ENCODE measurements at regions not wholly inside any gene's neighbourhood (a gene's known extent, or its start where the extent isn't known, plus 50 kb on each side); places are given as distances from the start of the nearest gene placed in this dataset.

DNA sequence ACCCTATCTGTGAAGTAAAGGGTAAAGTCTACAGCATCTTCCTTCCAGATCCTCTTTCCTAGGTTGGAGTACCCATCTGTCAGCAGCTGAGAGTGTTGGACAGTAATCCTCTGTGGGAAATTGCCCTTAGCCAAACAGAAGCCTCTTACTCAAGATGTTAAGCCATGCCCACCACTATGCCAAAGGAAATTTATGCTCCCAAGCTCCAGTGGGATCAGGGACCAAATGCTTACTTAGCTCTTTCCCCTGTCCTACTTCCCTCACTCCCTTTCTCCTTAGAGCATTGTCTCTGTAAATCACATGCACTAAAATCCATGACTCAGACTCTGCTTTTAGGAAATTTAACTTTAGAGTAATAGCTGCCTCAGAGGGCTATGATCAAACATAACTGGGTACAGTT lies 254.0 kb downstream of the BRINP2 start:
- no peaks in the 10 kb centered on the region for H3K4me1 ChIP-seq (ENCODE audit: control insufficient read depth, low read length)
- no peaks in the 10 kb centered on the region for H3F3A ChIP-seq (ENCODE audit: control insufficient read depth, insufficient read depth)
- no peak overlapping the region for H3K4me2 ChIP-seq (ENCODE audit: low read length)
- no peaks in the 10 kb centered on the region for H3K79me2 ChIP-seq (ENCODE audit: control insufficient read depth, low read length)
- H3K27me3 ChIP-seq (ENCODE audit: control insufficient read depth, low read length), result no peaks in the 10 kb centered on the region
- no peaks in the 10 kb centered on the region for H4K20me1 ChIP-seq (ENCODE audit: control insufficient read depth, insufficient read depth, low read depth, low read length)
- no peak overlapping the region for H3K4me3 ChIP-seq (ENCODE audit: low read length)
- H3K36me3 ChIP-seq (ENCODE audit: control insufficient read depth, low read length), result no peaks in the 10 kb centered on the region
- H3K27ac ChIP-seq (ENCODE audit: low read depth, low read length), result no peak overlapping the region
- TF ChIP-seq EZH2phosphoT487 (IDR thresholded peaks at IDR 0.05; ENCODE audit: borderline replicate concordance, low read length), result no peak
- TF ChIP-seq, protein P1, sequence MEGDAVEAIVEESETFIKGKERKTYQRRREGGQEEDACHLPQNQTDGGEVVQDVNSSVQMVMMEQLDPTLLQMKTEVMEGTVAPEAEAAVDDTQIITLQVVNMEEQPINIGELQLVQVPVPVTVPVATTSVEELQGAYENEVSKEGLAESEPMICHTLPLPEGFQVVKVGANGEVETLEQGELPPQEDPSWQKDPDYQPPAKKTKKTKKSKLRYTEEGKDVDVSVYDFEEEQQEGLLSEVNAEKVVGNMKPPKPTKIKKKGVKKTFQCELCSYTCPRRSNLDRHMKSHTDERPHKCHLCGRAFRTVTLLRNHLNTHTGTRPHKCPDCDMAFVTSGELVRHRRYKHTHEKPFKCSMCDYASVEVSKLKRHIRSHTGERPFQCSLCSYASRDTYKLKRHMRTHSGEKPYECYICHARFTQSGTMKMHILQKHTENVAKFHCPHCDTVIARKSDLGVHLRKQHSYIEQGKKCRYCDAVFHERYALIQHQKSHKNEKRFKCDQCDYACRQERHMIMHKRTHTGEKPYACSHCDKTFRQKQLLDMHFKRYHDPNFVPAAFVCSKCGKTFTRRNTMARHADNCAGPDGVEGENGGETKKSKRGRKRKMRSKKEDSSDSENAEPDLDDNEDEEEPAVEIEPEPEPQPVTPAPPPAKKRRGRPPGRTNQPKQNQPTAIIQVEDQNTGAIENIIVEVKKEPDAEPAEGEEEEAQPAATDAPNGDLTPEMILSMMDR (IDR thresholded peaks at IDR 0.05; ENCODE audit: low read depth, low read length, poor library complexity, severe bottlenecking), result no peak
- H3K9me3 ChIP-seq (ENCODE audit: control insufficient read depth, insufficient read depth, low read length), result no peaks in the 10 kb centered on the region
- H3K9me2 ChIP-seq (replicated peaks; ENCODE audit: control insufficient read depth, low read length), result no peaks in the 10 kb centered on the region; the same call in 1 of the 2 replicates

DNA sequence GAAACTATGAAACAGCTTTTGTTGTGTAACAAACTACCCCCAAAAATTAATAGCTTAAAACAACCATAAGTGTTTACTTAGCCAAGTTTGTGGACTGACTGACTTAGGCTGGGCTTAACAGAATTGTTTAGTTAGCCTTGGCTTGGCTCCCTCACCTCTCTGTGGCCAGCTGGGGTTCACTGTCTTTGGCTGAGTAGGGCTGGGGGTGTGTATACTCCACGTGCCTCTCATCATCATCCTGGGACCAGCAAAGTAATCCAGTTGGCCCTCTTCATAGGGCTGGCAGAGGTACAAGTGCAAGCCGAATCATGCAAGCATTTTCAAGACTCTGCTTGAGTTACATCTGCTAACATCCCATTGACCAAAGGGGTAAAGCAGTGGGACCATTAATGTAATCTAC lies 252.3 kb downstream of the BRINP2 start:
- H3K79me2 ChIP-seq (ENCODE audit: control insufficient read depth, low read length), result no peaks in the 10 kb centered on the region
- H4K20me1 ChIP-seq (ENCODE audit: control insufficient read depth, insufficient read depth, low read depth, low read length), result no peaks in the 10 kb centered on the region
- no peak overlapping the region for H3K27ac ChIP-seq (ENCODE audit: low read depth, low read length)
- no peak for TF ChIP-seq EZH2phosphoT487 (IDR thresholded peaks at IDR 0.05; ENCODE audit: borderline replicate concordance, low read length)
- no peak overlapping the region for H3K4me3 ChIP-seq (ENCODE audit: low read length)
- H3K27me3 ChIP-seq (ENCODE audit: control insufficient read depth, low read length), result no peaks in the 10 kb centered on the region
- H3K9me3 ChIP-seq (ENCODE audit: control insufficient read depth, insufficient read depth, low read length), result no peaks in the 10 kb centered on the region
- H3K4me1 ChIP-seq (ENCODE audit: control insufficient read depth, low read length), result no peaks in the 10 kb centered on the region
- no peaks in the 10 kb centered on the region for H3K36me3 ChIP-seq (ENCODE audit: control insufficient read depth, low read length)
- H3K4me2 ChIP-seq (ENCODE audit: low read length), result no peak overlapping the region
- no peaks in the 10 kb centered on the region; the same call in 1 of the 2 replicates for H3K9me2 ChIP-seq (replicated peaks; ENCODE audit: control insufficient read depth, low read length)
- H3F3A ChIP-seq (ENCODE audit: control insufficient read depth, insufficient read depth), result no peaks in the 10 kb centered on the region

GRCh38 chr1:177413982-177414596 lies 243.3 kb downstream of the BRINP2 start:
- no peaks in the 10 kb centered on the region for H3K9me3 ChIP-seq (ENCODE audit: control insufficient read depth, insufficient read depth, low read length)
- H3K4me2 ChIP-seq (ENCODE audit: low read length), result no peak overlapping the region
- H4K20me1 ChIP-seq (ENCODE audit: control insufficient read depth, insufficient read depth, low read depth, low read length), result no peaks in the 10 kb centered on the region
- H3K9me2 ChIP-seq (replicated peaks; ENCODE audit: control insufficient read depth, low read length), result no peaks in the 10 kb centered on the region
- no peaks in the 10 kb centered on the region for H3F3A ChIP-seq (ENCODE audit: control insufficient read depth, insufficient read depth)
- no peaks in the 10 kb centered on the region for H3K36me3 ChIP-seq (ENCODE audit: control insufficient read depth, low read length)
- TF ChIP-seq EZH2phosphoT487 (IDR thresholded peaks at IDR 0.05; ENCODE audit: borderline replicate concordance, low read length), result no peak
- TF ChIP-seq, protein P1 (IDR thresholded peaks at IDR 0.05; ENCODE audit: low read depth, low read length, poor library complexity, severe bottlenecking), result no peak
- H3K27ac ChIP-seq (ENCODE audit: low read depth, low read length), result no peak overlapping the region
- no peaks in the 10 kb centered on the region for H3K4me1 ChIP-seq (ENCODE audit: control insufficient read depth, low read length)
- H3K4me3 ChIP-seq (ENCODE audit: low read length), result no peak overlapping the region
- H3K27me3 ChIP-seq (ENCODE audit: control insufficient read depth, low read length), result no peaks in the 10 kb centered on the region
- no peaks in the 10 kb centered on the region for H3K79me2 ChIP-seq (ENCODE audit: control insufficient read depth, low read length)

DNA sequence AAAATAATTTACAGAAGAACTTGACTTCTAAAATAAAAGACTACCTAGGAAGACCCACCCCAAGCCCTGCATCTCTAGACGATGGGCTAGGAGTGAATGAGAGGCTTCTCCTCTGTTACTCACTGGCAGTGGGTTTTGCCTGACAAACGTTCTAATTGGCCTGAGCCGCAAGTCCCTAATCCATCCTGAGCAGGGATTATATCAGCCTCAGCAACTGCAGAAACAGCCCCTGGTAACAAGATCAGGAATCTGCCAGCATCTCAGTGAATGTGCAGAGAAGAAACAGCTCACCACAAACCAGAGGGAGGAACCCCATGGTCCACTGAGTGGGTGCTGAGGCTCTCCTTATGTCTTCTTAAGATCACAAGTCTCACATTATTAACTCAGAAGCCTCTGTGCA lies 240.6 kb downstream of the BRINP2 start:
- TF ChIP-seq, protein P1 (IDR thresholded peaks at IDR 0.05; ENCODE audit: low read depth, low read length, poor library complexity, severe bottlenecking), result no peak
- TF ChIP-seq EZH2phosphoT487 (IDR thresholded peaks at IDR 0.05; ENCODE audit: borderline replicate concordance, low read length), result no peak
- Histone ChIP-seq H3K79me2 (ENCODE audit: control insufficient read depth, low read length) (no peaks in the 10 kb centered on the region), H3K4me1 (ENCODE audit: control insufficient read depth, low read length) (no peaks in the 10 kb centered on the region), H3K36me3 (ENCODE audit: control insufficient read depth, low read length) (no peaks in the 10 kb centered on the region), H3K9me3 (ENCODE audit: control insufficient read depth, insufficient read depth, low read length) (no peaks in the 10 kb centered on the region), H3K27ac (ENCODE audit: low read depth, low read length) (no peak overlapping the region), H3K4me3 (ENCODE audit: low read length) (no peak overlapping the region), H3F3A (ENCODE audit: control insufficient read depth, insufficient read depth) (no peaks in the 10 kb centered on the region), H3K27me3 (ENCODE audit: control insufficient read depth, low read length) (no peaks in the 10 kb centered on the region), H4K20me1 (ENCODE audit: control insufficient read depth, insufficient read depth, low read depth, low read length) (no peaks in the 10 kb centered on the region), H3K9me2 (replicated peaks; ENCODE audit: control insufficient read depth, low read length) (no peaks in the 10 kb centered on the region), H3K4me2 (ENCODE audit: low read length) (no peak overlapping the region)

Measured in DOHH2 (cell line).